GM18505 (cell line): ENCODE measurements at regions not wholly inside any gene's neighbourhood (a gene's known extent, or its start where the extent isn't known, plus 50 kb on each side); places are given as distances from the start of the nearest gene placed in this dataset.

ENCODE experiments used
- ATAC-seq: cut with Tn5 transposase; IDR thresholded peaks from one replicate; pipeline ENCODE4 v1.9.1; 2021; ENCODE audit not compliant: unreplicated experiment
- POLR2A ChIP-seq: IDR thresholded peaks from 4 replicates; pipeline ENCODE4 v1.6.1; 2011; ENCODE audit warnings: borderline replicate concordance; ENCODE audit not compliant: insufficient read depth, insufficient read length; ENCODE audit errors: extremely low read depth

DNA sequence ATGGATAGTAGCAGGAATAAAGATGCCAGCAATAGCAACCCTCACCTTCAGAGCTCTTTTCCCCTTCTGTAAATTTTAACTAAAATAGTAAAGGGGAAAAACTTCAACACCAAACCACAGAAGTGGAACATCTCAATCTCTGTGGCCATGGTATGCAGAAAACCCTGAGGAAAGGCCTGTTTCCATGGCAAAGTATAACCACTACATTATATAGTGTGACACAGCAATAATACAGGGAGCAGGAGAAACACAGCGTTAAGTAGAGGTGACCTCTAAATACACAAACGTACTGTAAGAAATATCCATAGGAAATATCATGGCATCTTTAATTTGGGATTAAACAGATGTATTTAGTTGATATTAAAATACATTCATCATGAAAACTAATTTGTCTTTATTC, 106.4 kb downstream of the SLC24A2 start:
- no peak for ATAC-seq

DNA sequence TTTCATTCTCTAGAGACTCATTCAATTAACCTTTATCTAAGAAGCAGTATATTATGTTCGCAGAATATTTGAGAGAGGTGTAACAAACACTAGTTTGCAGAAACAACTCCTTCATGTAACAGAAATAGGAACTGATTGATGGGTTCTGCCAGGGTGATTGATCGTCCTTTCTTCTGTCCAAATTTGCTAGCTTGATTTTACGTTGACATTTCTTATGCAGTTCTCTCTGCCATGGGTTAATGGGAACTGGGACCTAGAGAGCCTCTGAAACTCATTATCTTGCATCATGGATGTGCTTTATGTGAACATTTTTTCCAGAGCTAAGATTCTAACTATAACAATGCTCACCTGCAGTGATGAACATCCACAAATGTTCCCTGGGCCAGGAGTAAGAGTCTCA, 107.0 kb downstream of the SLC24A2 start:
- ATAC-seq = no peak
- no peak for TF ChIP-seq POLR2A

More for the DNA sequence above, 106.4 kb downstream of the SLC24A2 start:
- no peak for TF ChIP-seq POLR2A

DNA sequence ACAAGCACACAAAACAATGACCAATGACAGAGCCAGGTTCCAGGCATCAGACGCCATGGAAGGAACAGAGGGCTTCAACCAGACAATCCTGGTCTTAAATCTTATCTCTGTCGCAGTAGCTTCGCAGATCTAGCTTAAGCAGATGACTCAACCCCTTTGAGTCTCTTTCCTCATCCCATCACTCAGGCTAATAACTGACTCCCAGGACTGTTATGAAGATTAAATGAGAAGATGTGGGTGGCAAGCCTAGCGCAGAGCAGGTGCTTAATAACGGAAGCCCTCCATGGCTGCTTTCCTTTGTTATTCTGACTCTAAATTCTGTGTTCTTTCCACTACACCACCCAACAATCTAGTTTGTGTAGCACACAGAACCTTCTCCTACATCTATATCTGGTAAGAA, 110.9 kb downstream of the SLC24A2 start:
- ATAC-seq = no peak
- no peak for TF ChIP-seq POLR2A

DNA sequence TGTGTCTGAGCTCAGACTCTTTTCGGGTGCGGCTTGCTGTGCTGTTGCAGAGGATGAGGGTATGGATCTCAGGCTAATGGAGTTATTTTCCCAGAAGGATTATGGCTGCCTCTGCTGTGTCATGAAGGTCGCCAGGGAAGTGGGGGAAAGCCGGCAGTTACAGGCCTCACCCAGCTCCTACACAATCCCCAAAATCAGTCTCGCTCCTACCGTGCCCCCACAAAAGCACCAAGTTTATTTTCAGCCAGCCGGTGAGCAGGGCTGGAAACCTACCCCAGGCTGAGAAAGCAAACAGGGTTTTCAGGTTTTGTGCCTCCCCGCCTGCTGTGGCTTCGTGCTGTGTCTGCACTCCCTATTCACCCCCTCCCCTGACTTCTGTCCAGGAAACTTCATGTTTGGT, 113.3 kb downstream of the SLC24A2 start:
- no peak for ATAC-seq
- TF ChIP-seq POLR2A = no peak

DNA sequence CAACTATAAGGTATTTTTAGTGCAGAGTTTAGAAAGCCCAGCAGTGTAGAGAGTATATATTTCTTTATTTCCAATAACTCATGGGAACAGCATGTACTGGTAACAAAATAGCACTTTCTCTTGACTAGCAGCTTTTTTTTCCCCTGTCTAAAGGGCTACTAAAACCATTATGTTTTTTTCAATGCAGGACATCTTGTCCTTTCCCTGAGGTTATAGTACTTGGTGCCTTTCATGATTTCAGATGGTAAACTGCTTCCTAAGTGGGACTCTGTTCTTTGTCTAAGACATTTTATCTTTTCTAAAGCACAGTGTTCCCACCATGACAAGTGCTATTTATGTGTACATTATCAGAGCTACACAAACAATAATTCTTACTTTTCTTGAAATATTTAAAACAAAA, 122.3 kb downstream of the SLC24A2 start:
- no peak for TF ChIP-seq POLR2A
- ATAC-seq = no peak

DNA sequence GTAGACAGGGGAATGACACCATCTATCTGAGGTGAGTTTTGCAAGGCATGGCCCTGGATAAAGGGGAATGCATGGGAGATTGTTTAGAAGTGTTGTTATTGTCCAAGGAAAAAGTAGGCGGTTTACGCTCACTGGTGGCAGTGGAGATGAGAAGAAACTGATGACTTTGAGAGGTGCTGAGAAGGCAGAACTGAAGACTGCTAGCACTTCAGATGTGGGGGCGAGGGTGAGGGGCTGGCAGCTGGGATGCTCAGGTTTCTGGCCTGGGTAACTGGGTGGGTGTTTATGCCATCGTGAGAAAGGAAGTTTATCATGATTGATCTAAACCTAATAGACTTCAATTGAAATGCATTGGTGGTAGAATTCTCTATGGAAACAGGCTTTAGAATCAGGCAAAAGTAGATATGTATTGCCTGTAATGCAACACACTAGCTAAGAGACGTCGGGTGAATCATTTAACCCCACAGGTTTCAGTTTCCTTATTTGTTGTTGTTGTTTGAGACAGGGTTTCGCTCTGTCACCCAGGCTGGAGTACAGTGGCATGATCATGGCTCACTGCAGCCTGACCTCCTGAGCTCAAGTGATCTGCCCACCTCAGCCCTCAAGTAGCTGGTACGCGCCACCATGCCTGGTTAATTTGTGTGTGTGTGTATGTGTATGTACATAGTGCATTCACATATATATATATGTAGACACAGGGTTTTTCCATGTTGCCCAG, 123.5 kb downstream of the SLC24A2 start:
- no peak for TF ChIP-seq POLR2A
- peak; percentile 100 for ATAC-seq

DNA sequence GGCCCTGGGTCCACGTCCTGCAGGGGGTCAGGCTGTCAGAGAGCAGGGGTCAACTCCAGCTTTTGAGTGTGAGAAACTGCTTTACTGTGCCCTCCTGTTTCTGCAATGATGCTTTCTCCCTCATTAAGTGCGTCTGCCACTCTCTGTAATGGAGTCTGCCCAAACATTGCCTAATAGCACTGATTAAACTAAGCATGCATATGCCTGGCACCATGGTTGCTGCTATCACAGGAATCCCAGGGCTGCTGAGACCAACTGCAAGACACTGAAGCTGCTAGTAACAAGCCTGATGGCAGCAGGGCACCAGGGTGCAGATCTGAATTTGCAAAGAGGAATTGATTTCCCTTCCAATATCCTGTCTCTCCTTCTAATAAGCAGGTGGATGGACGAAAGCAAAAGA, 125.3 kb downstream of the SLC24A2 start:
- TF ChIP-seq POLR2A = no peak
- ATAC-seq = no peak

DNA sequence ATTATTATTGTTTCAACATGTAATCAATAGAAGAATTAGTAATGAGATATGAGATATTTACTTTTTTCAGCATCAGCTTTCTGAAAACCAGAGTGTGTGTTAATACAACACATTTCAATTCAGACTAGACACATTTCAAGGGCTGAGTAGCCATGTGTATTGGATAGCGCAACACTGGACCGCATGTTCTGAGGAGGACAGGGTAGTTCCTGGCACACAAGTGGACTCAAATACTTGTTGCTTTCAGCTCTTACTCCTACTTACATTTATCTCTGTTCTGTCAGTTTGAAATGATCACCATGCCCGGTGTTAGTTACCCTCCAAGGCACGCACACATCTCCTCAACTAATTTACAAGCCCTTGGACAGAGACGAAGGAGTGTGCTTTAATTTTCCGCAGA, 126.6 kb downstream of the SLC24A2 start:
- TF ChIP-seq POLR2A = no peak
- ATAC-seq = no peak

DNA sequence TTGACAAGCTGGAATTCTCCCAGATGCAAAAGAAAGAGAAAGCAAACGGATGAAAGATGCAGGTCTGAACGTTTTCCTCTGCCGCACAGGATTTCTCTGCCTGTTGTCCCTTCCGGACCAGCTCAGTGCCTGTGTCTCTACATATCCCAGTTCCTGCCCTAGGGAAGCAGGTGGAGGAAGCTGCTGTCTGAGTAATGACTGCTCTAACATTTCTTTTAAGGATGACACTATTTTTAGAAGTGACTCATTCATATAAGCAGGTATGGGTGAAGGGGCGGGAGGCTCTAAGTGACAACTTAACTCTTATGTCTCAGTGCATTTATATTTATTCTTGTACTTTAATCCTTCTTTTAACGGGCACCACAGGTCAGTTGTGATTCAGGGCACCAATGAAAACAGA, 128.8 kb downstream of the SLC24A2 start:
- no peak for ATAC-seq
- TF ChIP-seq POLR2A = no peak

DNA sequence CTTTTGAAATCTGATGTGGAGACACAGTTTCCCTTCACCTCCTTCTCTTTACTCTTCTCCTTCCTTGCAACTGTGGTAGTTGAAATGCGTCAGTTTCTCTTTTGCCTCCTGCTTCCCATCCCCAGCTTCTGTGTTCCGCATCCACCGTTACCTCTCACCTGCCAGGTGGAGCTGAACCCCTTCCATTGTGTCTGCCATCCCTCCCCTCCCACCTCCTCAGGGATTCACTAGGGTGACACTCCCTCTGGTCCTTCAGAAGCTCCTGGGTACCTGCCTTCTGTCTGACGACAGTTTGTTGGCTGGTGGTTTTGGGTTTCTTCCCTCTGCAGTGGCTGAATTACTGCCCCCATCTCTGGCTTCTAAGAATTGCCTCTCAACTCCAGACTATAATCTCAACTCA, 132.1 kb downstream of the SLC24A2 start:
- no peak for TF ChIP-seq POLR2A
- ATAC-seq = no peak

DNA sequence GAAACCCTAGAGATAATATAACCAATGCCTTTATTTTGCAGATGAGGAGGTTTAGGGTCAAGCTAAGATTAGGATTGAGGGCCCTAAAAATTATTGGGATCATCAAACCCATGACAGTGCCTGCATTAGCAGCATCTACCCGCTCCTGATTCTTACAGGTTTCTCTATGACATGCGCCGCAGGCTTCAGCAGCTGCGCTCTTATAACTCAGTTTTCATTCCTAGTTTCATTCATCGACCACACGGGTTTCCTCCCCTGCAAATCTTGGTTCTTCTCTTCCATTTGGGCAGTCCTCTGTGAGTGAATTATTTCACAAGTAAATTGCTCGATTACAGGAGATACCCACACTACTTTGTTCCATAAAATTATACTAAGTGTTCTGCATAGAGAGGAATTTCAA, 137.2 kb downstream of the SLC24A2 start:
- ATAC-seq = no peak
- TF ChIP-seq POLR2A = no peak

DNA sequence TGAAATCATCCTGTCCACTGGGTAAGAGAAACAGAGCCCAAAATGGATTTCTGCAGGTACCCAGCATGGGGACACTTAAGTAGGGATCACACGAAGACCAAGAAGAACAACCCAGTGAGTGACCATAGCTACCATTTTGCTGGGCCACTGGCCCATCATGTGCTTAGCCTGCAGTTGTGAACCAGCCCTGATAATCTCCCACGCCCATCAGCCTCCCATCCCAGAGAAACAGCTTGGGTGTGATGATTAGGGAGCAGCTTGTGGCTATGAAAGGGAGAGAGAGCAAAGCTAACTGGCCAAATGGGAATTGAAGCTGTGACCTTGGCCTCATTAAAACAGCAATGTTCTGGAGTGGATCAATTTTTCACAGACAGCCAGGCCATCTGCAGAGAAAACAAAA, 138.5 kb downstream of the SLC24A2 start:
- ATAC-seq = no peak
- TF ChIP-seq POLR2A = no peak

DNA sequence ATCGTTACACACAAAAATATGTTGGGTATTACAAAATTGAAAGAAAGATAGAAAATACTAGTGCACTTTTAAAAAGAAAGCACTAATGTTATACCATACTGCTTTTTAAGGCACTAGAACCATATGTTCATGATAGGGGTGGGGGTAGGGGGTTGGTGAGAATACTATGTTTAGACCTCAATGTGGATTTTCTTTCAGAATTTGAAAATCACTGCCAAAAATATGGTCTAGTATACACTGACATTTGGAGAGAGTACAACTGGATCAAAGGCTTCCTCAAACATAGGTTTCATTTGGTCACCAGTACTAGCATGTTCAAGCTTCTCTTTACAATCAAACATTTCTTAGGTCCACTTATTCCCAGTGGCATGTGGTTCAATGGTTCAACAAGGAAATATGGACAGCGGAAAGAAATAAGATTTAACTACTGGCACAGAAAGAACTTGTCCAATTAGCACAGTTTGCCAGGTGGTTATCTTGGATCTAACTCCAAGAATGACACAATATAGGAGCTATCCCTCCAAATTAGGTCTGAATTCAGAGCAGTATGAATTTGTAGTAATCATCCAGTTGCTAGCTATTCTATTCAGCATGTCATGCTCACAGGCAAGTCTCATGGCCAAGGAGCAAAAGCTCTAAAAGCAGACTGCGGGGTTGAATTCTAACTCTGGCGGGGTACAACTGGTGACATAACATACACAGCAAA, 139.3 kb downstream of the SLC24A2 start:
- no peak for TF ChIP-seq POLR2A
- ATAC-seq = no peak

DNA sequence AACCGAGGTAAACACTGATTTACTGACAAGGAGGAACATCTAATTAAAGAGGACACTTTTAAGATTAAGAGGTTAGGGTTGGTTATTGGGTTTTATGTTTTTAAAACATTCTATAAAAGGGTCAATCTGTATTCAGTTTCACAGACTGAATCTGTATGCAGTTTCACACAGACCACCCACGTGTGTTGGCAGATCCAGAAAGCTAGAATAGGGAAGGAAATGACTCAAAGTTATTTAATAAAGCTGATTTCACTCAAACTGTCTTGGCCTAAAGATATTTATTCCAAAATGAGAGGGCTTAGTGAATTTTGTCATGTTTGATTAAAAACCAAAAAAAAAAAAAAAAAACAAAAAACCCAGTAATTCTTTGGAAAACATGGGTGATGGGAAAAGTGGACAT, 140.2 kb downstream of the SLC24A2 start:
- no peak for TF ChIP-seq POLR2A

DNA sequence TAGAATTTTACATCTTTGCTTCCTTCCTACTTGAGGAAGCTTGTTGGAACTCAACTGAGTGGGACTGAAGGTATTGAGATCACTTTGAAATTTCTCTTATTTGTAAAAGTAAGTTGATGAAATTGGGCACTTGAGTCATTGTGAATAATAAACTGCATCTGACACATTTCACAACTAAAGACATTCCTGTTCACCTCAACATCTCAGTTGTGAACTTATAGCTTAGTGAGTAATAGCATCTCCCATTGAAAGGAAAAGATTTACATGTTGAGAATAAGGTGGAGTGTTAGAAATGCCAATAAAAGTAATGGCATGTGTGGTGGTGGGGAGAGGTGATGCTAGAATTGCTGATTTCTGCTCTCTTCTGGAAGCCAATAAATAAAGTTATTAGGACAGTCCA, 145.0 kb downstream of the SLC24A2 start:
- TF ChIP-seq POLR2A = no peak
- no peak for ATAC-seq

More for the DNA sequence above, 140.2 kb downstream of the SLC24A2 start:
- no peak for ATAC-seq

DNA sequence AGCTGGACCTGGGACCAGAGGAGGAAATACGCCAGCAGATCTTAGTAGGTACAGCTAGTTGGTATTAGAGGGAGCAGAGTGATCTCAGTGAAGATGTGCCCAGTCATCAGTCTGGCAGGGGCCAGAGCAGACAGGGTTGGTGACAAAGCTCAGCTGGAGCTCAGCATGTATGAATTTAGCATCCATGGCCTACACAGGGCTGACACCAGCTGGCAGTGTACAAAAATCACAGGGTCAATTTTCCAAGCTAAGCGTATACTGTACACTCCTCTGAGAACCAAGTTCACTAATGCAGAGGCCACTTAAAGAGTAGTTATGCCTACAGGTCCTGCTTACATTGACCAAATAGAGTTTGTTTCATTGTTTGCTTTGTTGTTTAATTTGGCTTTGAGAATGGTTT, 146.6 kb downstream of the SLC24A2 start:
- no peak for TF ChIP-seq POLR2A
- no peak for ATAC-seq
